Endothelial cell of umbilical vein (primary cell): ENCODE measurements at regions not wholly inside any gene's neighbourhood (a gene's known extent, or its start where the extent isn't known, plus 50 kb on each side); places are given as distances from the start of the nearest gene placed in this dataset.

ENCODE experiments used
- BruUV-seq: library from RNA; stranded (reverse); fragments of 400-500 nt; replicated peaks from 2 replicates; lab custom pipeline; 2021; lab: Mats Ljungman, UMichigan
- CTCF ChIA-PET: fragments of 300-600, 350-600 bp; sonication (Branson Sonifier 250); formaldehyde crosslinking; loops from one replicate; lab custom pipeline; 2021; ENCODE audit warnings: antibody characterized with exemption, inconsistent platforms; lab: Charles Lee
- POLR2A ChIA-PET: fragments of 300-600, 350-600 bp; sonication (Branson Sonifier 250); formaldehyde crosslinking; loops from one replicate; lab custom pipeline; 2021; ENCODE audit warnings: antibody characterized with exemption, inconsistent platforms; lab: Charles Lee
- DNase-seq: peaks from one replicate; pipeline ENCODE4 v3.0.0-alpha.2; 2011; ENCODE audit warnings: low read depth, low spot score
- FAIRE-seq: peaks from 2 replicates; lab custom pipeline; 2011; peaks lifted over from hg19 to GRCh38; lab: Jason Lieb, UNC
- H2AFZ ChIP-seq: 2 replicates; pipeline ENCODE4 v1.6.0; 2012; ENCODE audit warnings: low read depth, low read length, control low read depth, inconsistent platforms
- H3K27ac ChIP-seq: 2 replicates; pipeline ENCODE4 v1.5.1; 2011; ENCODE audit warnings: low read depth, mild to moderate bottlenecking, control low read depth, low read length, moderate library complexity; ENCODE audit not compliant: insufficient read depth
- H3K27me3 ChIP-seq, 2 experiments: 2 replicates each; pipeline versions ENCODE4 v1.6.0 to v1.6.1; 2011; ENCODE audit warnings: low read length in 2 of 2, mixed read lengths in 1 of 2; ENCODE audit not compliant: control insufficient read depth in 2 of 2, insufficient read depth in 2 of 2
- H3K36me3 ChIP-seq, 2 experiments: 2 replicates in 1 of 2; 3 replicates in 1 of 2; pipeline ENCODE4 v1.5.1; 2011; ENCODE audit warnings: low read length in 2 of 2, mild to moderate bottlenecking in 1 of 2, moderate library complexity in 1 of 2; ENCODE audit not compliant: control insufficient read depth in 2 of 2, insufficient read depth in 2 of 2; ENCODE audit errors: extremely low read depth in 1 of 2
- H3K4me1 ChIP-seq: 3 replicates; pipeline ENCODE4 v1.5.1; 2011; ENCODE audit warnings: mild to moderate bottlenecking, low read length; ENCODE audit not compliant: control insufficient read depth, insufficient read depth; ENCODE audit errors: extremely low read depth
- H3K4me2 ChIP-seq: 2 replicates; pipeline ENCODE4 v1.6.1; 2011; ENCODE audit warnings: low read length, control low read depth, mixed read lengths; ENCODE audit not compliant: insufficient read depth
- H3K4me3 ChIP-seq, 3 experiments: fragments of 200-600 bp in 1 of 3; sonication (generic), shearing (Covaris generic) in 1 of 3; replicated peaks in 1 of 3; 2 replicates each; pipeline ENCODE4 v1.5.1; 2011 to 2016; ENCODE audit warnings: control low read depth in 3 of 3, low read length in 3 of 3, mild to moderate bottlenecking in 2 of 3, inconsistent platforms in 1 of 3, low read depth in 1 of 3, moderate library complexity in 1 of 3; ENCODE audit not compliant: insufficient read depth in 1 of 3
- H3K79me2 ChIP-seq: 2 replicates; pipeline ENCODE4 v1.6.0; 2012; ENCODE audit warnings: low read length, inconsistent platforms; ENCODE audit not compliant: control insufficient read depth, insufficient read depth
- H3K9ac ChIP-seq: replicated peaks from 2 replicates; pipeline ENCODE3; 2011; ENCODE audit warnings: low read length, control low read depth; ENCODE audit not compliant: insufficient read depth; ENCODE audit errors: extremely low read depth
- H3K9me1 ChIP-seq: replicated peaks from 3 replicates; pipeline ENCODE4 v1.6.0; 2011; ENCODE audit warnings: mild to moderate bottlenecking, low read length; ENCODE audit not compliant: control insufficient read depth, insufficient read depth; ENCODE audit errors: extremely low read depth
- H3K9me3 ChIP-seq: replicated peaks from 2 replicates; pipeline ENCODE4 v1.5.1; 2012; ENCODE audit warnings: low read length, inconsistent platforms; ENCODE audit not compliant: control insufficient read depth, insufficient read depth
- H4K20me1 ChIP-seq: replicated peaks from 2 replicates; pipeline ENCODE3; 2011; ENCODE audit warnings: mild to moderate bottlenecking, low read length; ENCODE audit not compliant: control insufficient read depth, insufficient read depth; ENCODE audit errors: extremely low read depth
- CTCF ChIP-seq, 2 donors: IDR thresholded peaks; 1 replicate in 1 of 2; 2 replicates in 1 of 2; pipeline ENCODE4 v1.5.1; 2011; ENCODE audit warnings: low read length in 2 of 2, mild to moderate bottlenecking in 2 of 2, moderate library complexity in 2 of 2, control low read depth in 1 of 2, inconsistent platforms in 1 of 2, low read depth in 1 of 2; ENCODE audit not compliant: insufficient read depth in 1 of 2; ENCODE audit errors: extremely low read depth in 1 of 2
- EZH2 ChIP-seq: IDR thresholded peaks from 2 replicates; pipeline ENCODE4 v1.6.1; 2012; ENCODE audit warnings: borderline replicate concordance, low read depth, mild to moderate bottlenecking, moderate library complexity, low read length, inconsistent platforms; ENCODE audit not compliant: severe bottlenecking
- FOS ChIP-seq: IDR thresholded peaks from 2 replicates; pipeline ENCODE4 v1.6.1; 2011; ENCODE audit warnings: mild to moderate bottlenecking, low read length, moderate library complexity, borderline replicate concordance; ENCODE audit not compliant: insufficient read depth
- GATA2 ChIP-seq: IDR thresholded peaks from 2 replicates; pipeline ENCODE4 v1.7.0; 2011; ENCODE audit warnings: low read depth, mild to moderate bottlenecking, moderate library complexity, mixed read lengths, low read length; ENCODE audit not compliant: insufficient read length, insufficient read depth
- JUN ChIP-seq: IDR thresholded peaks from 2 replicates; pipeline ENCODE4 v1.6.1; 2011; ENCODE audit warnings: borderline replicate concordance, low read depth; ENCODE audit not compliant: insufficient read length, insufficient read depth
- MAX ChIP-seq: IDR thresholded peaks from 2 replicates; pipeline ENCODE4 v1.6.1; 2011; ENCODE audit not compliant: insufficient read depth, insufficient read length
- MYC ChIP-seq: IDR thresholded peaks from one replicate; pipeline ENCODE4 v1.6.1; 2011; ENCODE audit warnings: mild to moderate bottlenecking, low read depth, low read length
- POLR2A ChIP-seq: IDR thresholded peaks from 2 replicates; pipeline ENCODE4 v1.6.1; 2012; ENCODE audit warnings: low read depth, mild to moderate bottlenecking, control low read depth, low read length
- POLR2AphosphoS5 ChIP-seq: IDR thresholded peaks from 2 replicates; pipeline ENCODE4 v1.6.1; 2012; ENCODE audit warnings: low read depth, mild to moderate bottlenecking, control low read depth, low read length, moderate library complexity; ENCODE audit not compliant: insufficient read depth
- dilution Hi-C: fragments of 300-500 bp; cut with MboI; formaldehyde crosslinking; loops from one replicate; pipeline ENCODE4 v1.15.0; 2019; ENCODE audit warnings: low sequenced_read_pairs; ENCODE audit not compliant: extremely low pct_ligation_motif_present
- intact Hi-C: fragments of 100-400 bp; cut with micrococcal nuclease; formaldehyde crosslinking; loops from one replicate; pipeline ENCODE4 v1.10.0; 2022

GRCh38 chr4:181701894-181702293 lies 541.3 kb upstream of the TENM3 start:
- Histone ChIP-seq H2AFZ (no peak overlapping the region), H3K9me1 (no peaks in the 10 kb centered on the region), H3K27me3 (no peaks in the 10 kb centered on the region), H3K4me1 (no peaks in the 10 kb centered on the region), H4K20me1 (no peaks in the 10 kb centered on the region), H3K36me3 (no peaks in the 10 kb centered on the region), H3K4me3 (no peak overlapping the region), H3K79me2 (no peaks in the 10 kb centered on the region), H3K9me3 (peaks cover 4% of the 10 kb centered on the region), H3K27ac (no peak overlapping the region), H3K4me2 (no peak overlapping the region), H3K9ac (no peak overlapping the region)
- dilution Hi-C loops (no loop called here), intact Hi-C loops (no loop called here)
- BruUV-seq = no TSS peak
- FAIRE-seq = no peak
- TF ChIP-seq POLR2AphosphoS5 (no peak), MAX (no peak), JUN (no peak), CTCF (IDR thresholded peaks at IDR 0.05; ENCODE audit: extremely low read depth in 1 of 2, insufficient read depth in 1 of 2, low read depth in 1 of 2, low read length in 2 of 2) (no peak), POLR2A (no peak)
- POLR2A ChIA-PET = no interaction called here
- CTCF ChIA-PET = no interaction called here
- DNase-seq = no peak

- Histone ChIP-seq H3K9me1 (no peaks in the 10 kb centered on the region), H3K79me2 (no peaks in the 10 kb centered on the region), H3K36me3 (no peaks in the 10 kb centered on the region), H3K27me3 (no peaks in the 10 kb centered on the region), H4K20me1 (no peaks in the 10 kb centered on the region), H3K9ac (no peak overlapping the region), H3K4me3 (no peak overlapping the region), H3K27ac (no peak overlapping the region), H3K4me1 (no peaks in the 10 kb centered on the region), H3K4me2 (no peak overlapping the region), H3K9me3 (peaks cover 4% of the 10 kb centered on the region), H2AFZ (no peak overlapping the region)
- TF ChIP-seq JUN = no peak
- no peak for TF ChIP-seq FOS
- TF ChIP-seq CTCF (IDR thresholded peaks at IDR 0.05; ENCODE audit: extremely low read depth in 1 of 2, insufficient read depth in 1 of 2, low read depth in 1 of 2, low read length in 2 of 2) = no peak
- TF ChIP-seq MAX = no peak
- no peak for TF ChIP-seq POLR2A
- no peak for TF ChIP-seq EZH2
- no peak for TF ChIP-seq MYC
- TF ChIP-seq POLR2AphosphoS5 = no peak
- TF ChIP-seq GATA2 = no peak
- dilution Hi-C loops (no loop called here), intact Hi-C loops (no loop called here)
- POLR2A ChIA-PET = no interaction called here
- CTCF ChIA-PET = no interaction called here
- BruUV-seq = no TSS peak
- no peak for FAIRE-seq
- no peak for DNase-seq
These were observed 540.2 kb upstream of the TENM3 start for GRCh38 chr4:181702864-181703495.
